ENCODE measurements at regions not wholly inside any gene's neighbourhood (a gene's known extent, or its start where the extent isn't known, plus 50 kb on each side); places are given as distances from the start of the nearest gene placed in this dataset.

GRCh38 chr2:215727507-215728503 lies 285.5 kb downstream of the MREG start:
- in situ Hi-C loops (cut with MboI) = no loop called here
- peak; percentile 80 for DNase-seq
- no peaks in the 10 kb centered on the region for H3K36me3 ChIP-seq (ENCODE audit: low read depth)
- peak overlapping the region; percentile 20 for H3K9ac ChIP-seq
- peak overlapping the region; percentile 75 for H3K27ac ChIP-seq
- H3K27me3 ChIP-seq (replicated peaks; ENCODE audit: insufficient read depth) = no peaks in the 10 kb centered on the region
- TF ChIP-seq EZH2 (IDR thresholded peaks at IDR 0.05; ENCODE audit: insufficient read depth, poor library complexity, severe bottlenecking) (no peak), EZH2phosphoT487 (IDR thresholded peaks at IDR 0.05; ENCODE audit: insufficient read depth, low read depth) (no peak)
- no peaks in the 10 kb centered on the region for H3K9me3 ChIP-seq (ENCODE audit: low read depth)
- H2AFZ ChIP-seq = no peak overlapping the region
- peaks cover 56% of the 10 kb centered on the region for H3F3A ChIP-seq (ENCODE audit: insufficient read depth)
- H3K4me2 ChIP-seq (ENCODE audit: unreplicated experiment) = peak overlapping the region; percentile 39
- H3K4me1 ChIP-seq (ENCODE audit: insufficient read depth) = peaks cover 55% of the 10 kb centered on the region
- no peaks in the 10 kb centered on the region for H3K79me2 ChIP-seq (ENCODE audit: insufficient read depth)
- H3K9me2 ChIP-seq (ENCODE audit: insufficient read depth) = no peaks in the 10 kb centered on the region
- H4K20me1 ChIP-seq (ENCODE audit: insufficient read depth) = no peaks in the 10 kb centered on the region
- no peak overlapping the region for H3K4me3 ChIP-seq
- 0% methylated on average over 1 of the region's 1 CpG for WGBS, 2 experiments (ENCODE audit: low coverage in 1 of 2, low lambda C conversion rate in 2 of 2, missing lambda C conversion rate in 2 of 2)

- Histone ChIP-seq H4K20me1 (ENCODE audit: insufficient read depth) (no peaks in the 10 kb centered on the region), H3K4me3 (no peak overlapping the region), H3K27me3 (replicated peaks; ENCODE audit: insufficient read depth) (no peaks in the 10 kb centered on the region), H3K27ac (no peak overlapping the region), H3K36me3 (ENCODE audit: low read depth) (no peaks in the 10 kb centered on the region), H3K9me2 (ENCODE audit: insufficient read depth) (no peaks in the 10 kb centered on the region), H3K4me1 (ENCODE audit: insufficient read depth) (peaks cover 61% of the 10 kb centered on the region), H3F3A (ENCODE audit: insufficient read depth) (peaks cover 58% of the 10 kb centered on the region), H2AFZ (no peak overlapping the region), H3K9ac (no peak overlapping the region), H3K79me2 (ENCODE audit: insufficient read depth) (no peaks in the 10 kb centered on the region), H3K4me2 (ENCODE audit: unreplicated experiment) (no peak overlapping the region), H3K9me3 (ENCODE audit: low read depth) (no peaks in the 10 kb centered on the region)
- in situ Hi-C loops (cut with MboI) = no loop called here
- TF ChIP-seq EZH2phosphoT487 (IDR thresholded peaks at IDR 0.05; ENCODE audit: insufficient read depth, low read depth) (no peak), EZH2 (IDR thresholded peaks at IDR 0.05; ENCODE audit: insufficient read depth, poor library complexity, severe bottlenecking) (no peak)
- no peak for DNase-seq
- WGBS, 2 experiments (ENCODE audit: low coverage in 1 of 2, low lambda C conversion rate in 2 of 2, missing lambda C conversion rate in 2 of 2) = 97 to 100% methylated on average over 2 of the region's 2 CpGs
These were observed 287.3 kb downstream of the MREG start for GRCh38 chr2:215726070-215726469.

GRCh38 chr2:215724146-215724545 lies 288.3 kb upstream of the FN1 start:
- Histone ChIP-seq H3K9me3 (ENCODE audit: low read depth) (no peaks in the 10 kb centered on the region), H4K20me1 (ENCODE audit: insufficient read depth) (no peaks in the 10 kb centered on the region), H3K27me3 (replicated peaks; ENCODE audit: insufficient read depth) (no peaks in the 10 kb centered on the region), H3K27ac (no peak overlapping the region), H2AFZ (no peak overlapping the region), H3K4me3 (no peak overlapping the region), H3K4me1 (ENCODE audit: insufficient read depth) (peaks cover 44% of the 10 kb centered on the region), H3K9me2 (ENCODE audit: insufficient read depth) (peaks cover 6% of the 10 kb centered on the region; the same call in 1 of the 2 replicates), H3K4me2 (ENCODE audit: unreplicated experiment) (no peak overlapping the region), H3K9ac (no peak overlapping the region), H3K79me2 (ENCODE audit: insufficient read depth) (no peaks in the 10 kb centered on the region), H3K36me3 (ENCODE audit: low read depth) (no peaks in the 10 kb centered on the region), H3F3A (ENCODE audit: insufficient read depth) (peaks cover 41% of the 10 kb centered on the region)
- 83 to 99% methylated on average over 5 of the region's 5 CpGs for WGBS, 2 experiments (ENCODE audit: low coverage in 1 of 2, low lambda C conversion rate in 2 of 2, missing lambda C conversion rate in 2 of 2)
- in situ Hi-C loops (cut with MboI) = no loop called here
- no peak for TF ChIP-seq EZH2 (IDR thresholded peaks at IDR 0.05; ENCODE audit: insufficient read depth, poor library complexity, severe bottlenecking)
- TF ChIP-seq EZH2phosphoT487 (IDR thresholded peaks at IDR 0.05; ENCODE audit: insufficient read depth, low read depth) = no peak
- no peak for DNase-seq

GRCh38 chr2:215723631-215724011 lies 287.8 kb upstream of the FN1 start:
- H3K27ac ChIP-seq = no peak overlapping the region
- no peak overlapping the region for H3K4me3 ChIP-seq
- no peaks in the 10 kb centered on the region for H3K27me3 ChIP-seq (replicated peaks; ENCODE audit: insufficient read depth)
- peaks cover 39% of the 10 kb centered on the region for H3F3A ChIP-seq (ENCODE audit: insufficient read depth)
- in situ Hi-C loops (cut with MboI) = no loop called here
- peaks cover 44% of the 10 kb centered on the region for H3K4me1 ChIP-seq (ENCODE audit: insufficient read depth)
- no peaks in the 10 kb centered on the region for H3K36me3 ChIP-seq (ENCODE audit: low read depth)
- H3K79me2 ChIP-seq (ENCODE audit: insufficient read depth) = no peaks in the 10 kb centered on the region
- H3K4me2 ChIP-seq (ENCODE audit: unreplicated experiment) = no peak overlapping the region
- H2AFZ ChIP-seq = no peak overlapping the region
- 98 to 100% methylated on average over 3 of the region's 3 CpGs for WGBS, 2 experiments (ENCODE audit: low coverage in 1 of 2, low lambda C conversion rate in 2 of 2, missing lambda C conversion rate in 2 of 2)
- no peak overlapping the region for H3K9ac ChIP-seq
- H3K9me3 ChIP-seq (ENCODE audit: low read depth) = no peaks in the 10 kb centered on the region
- peaks cover 6% of the 10 kb centered on the region; the same call in 1 of the 2 replicates for H3K9me2 ChIP-seq (ENCODE audit: insufficient read depth)
- TF ChIP-seq EZH2 (IDR thresholded peaks at IDR 0.05; ENCODE audit: insufficient read depth, poor library complexity, severe bottlenecking) = no peak
- no peak for TF ChIP-seq EZH2phosphoT487 (IDR thresholded peaks at IDR 0.05; ENCODE audit: insufficient read depth, low read depth)
- no peaks in the 10 kb centered on the region for H4K20me1 ChIP-seq (ENCODE audit: insufficient read depth)
- DNase-seq = no peak
